ENCODE measurements at regions not wholly inside any gene's neighbourhood (a gene's known extent, or its start where the extent isn't known, plus 50 kb on each side); places are given as distances from the start of the nearest gene placed in this dataset.
A peak's percentile ranks its signal among the peaks of the same experiment; 100 is the strongest.

- intact Hi-C loops (cut with micrococcal nuclease; ENCODE audit: unreplicated experiment): no loop called here
- Mint-ChIP-seq H3K27ac (ENCODE audit: unreplicated experiment) (no peak overlapping the region), H3K27me3 (ENCODE audit: insufficient read depth, unreplicated experiment) (peaks cover 8% of the 10 kb centered on the region), H3K36me3 (ENCODE audit: insufficient read depth, unreplicated experiment) (no peaks in the 10 kb centered on the region), H3K4me3 (ENCODE audit: unreplicated experiment) (no peak overlapping the region), H3K4me1 (ENCODE audit: low read depth, unreplicated experiment) (peaks cover 9% of the 10 kb centered on the region), H3K9me3 (ENCODE audit: unreplicated experiment) (no peaks in the 10 kb centered on the region)
- ChIA-PET CTCF (interaction anchor here (0.6 kb wide), 1 partner anchor 9 kb away, joined by 6 read pairs; no protein-coding TSS in a partner anchor), POLR2A (no interaction called here)
- no peak overlapping the region for H3K4me3 ChIP-seq (ENCODE audit: low read depth, low read length)
- BruUV-seq (replicated peaks): no TSS peak
- TF ChIP-seq, protein P1, sequence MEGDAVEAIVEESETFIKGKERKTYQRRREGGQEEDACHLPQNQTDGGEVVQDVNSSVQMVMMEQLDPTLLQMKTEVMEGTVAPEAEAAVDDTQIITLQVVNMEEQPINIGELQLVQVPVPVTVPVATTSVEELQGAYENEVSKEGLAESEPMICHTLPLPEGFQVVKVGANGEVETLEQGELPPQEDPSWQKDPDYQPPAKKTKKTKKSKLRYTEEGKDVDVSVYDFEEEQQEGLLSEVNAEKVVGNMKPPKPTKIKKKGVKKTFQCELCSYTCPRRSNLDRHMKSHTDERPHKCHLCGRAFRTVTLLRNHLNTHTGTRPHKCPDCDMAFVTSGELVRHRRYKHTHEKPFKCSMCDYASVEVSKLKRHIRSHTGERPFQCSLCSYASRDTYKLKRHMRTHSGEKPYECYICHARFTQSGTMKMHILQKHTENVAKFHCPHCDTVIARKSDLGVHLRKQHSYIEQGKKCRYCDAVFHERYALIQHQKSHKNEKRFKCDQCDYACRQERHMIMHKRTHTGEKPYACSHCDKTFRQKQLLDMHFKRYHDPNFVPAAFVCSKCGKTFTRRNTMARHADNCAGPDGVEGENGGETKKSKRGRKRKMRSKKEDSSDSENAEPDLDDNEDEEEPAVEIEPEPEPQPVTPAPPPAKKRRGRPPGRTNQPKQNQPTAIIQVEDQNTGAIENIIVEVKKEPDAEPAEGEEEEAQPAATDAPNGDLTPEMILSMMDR (IDR thresholded peaks at IDR 0.05; ENCODE audit: insufficient read depth in 1 of 2, low read depth in 1 of 2, low read length in 1 of 2, severe bottlenecking in 1 of 2, unreplicated experiment in 1 of 2): no peak
- DNase-seq: no peak
- no peaks in the 10 kb centered on the region; the same call in 1 of the 2 replicates for H3K27me3 ChIP-seq (replicated peaks; ENCODE audit: control insufficient read depth, insufficient read depth, low read length)
- no peaks in the 10 kb centered on the region for H3K4me1 ChIP-seq
- no peaks in the 10 kb centered on the region for H3K36me3 ChIP-seq (ENCODE audit: control insufficient read depth, insufficient read depth, low read length)
- H3K9me3 ChIP-seq: no peaks in the 10 kb centered on the region
Observed at GRCh38 chr5:174981416-174981815, 257.0 kb downstream of the MSX2 start.

GRCh38 chr5:174980952-174981351 is 256.6 kb downstream of the MSX2 start:
- no peak overlapping the region for H3K4me3 ChIP-seq (ENCODE audit: low read depth, low read length)
- no peaks in the 10 kb centered on the region for H3K9me3 Mint-ChIP-seq (ENCODE audit: unreplicated experiment)
- H3K36me3 Mint-ChIP-seq (ENCODE audit: insufficient read depth, unreplicated experiment): no peaks in the 10 kb centered on the region
- BruUV-seq (replicated peaks): no TSS peak
- TF ChIP-seq, protein P1 (IDR thresholded peaks at IDR 0.05; ENCODE audit: insufficient read depth in 1 of 2, low read depth in 1 of 2, low read length in 1 of 2, severe bottlenecking in 1 of 2, unreplicated experiment in 1 of 2): no peak
- no peaks in the 10 kb centered on the region for H3K9me3 ChIP-seq
- POLR2A ChIA-PET: no interaction called here
- no peaks in the 10 kb centered on the region for H3K4me1 ChIP-seq
- intact Hi-C loops (cut with micrococcal nuclease; ENCODE audit: unreplicated experiment): no loop called here
- no peak for DNase-seq
- no peak overlapping the region for H3K27ac Mint-ChIP-seq (ENCODE audit: unreplicated experiment)
- no peaks in the 10 kb centered on the region; the same call in 1 of the 2 replicates for H3K27me3 ChIP-seq (replicated peaks; ENCODE audit: control insufficient read depth, insufficient read depth, low read length)
- H3K36me3 ChIP-seq (ENCODE audit: control insufficient read depth, insufficient read depth, low read length): no peaks in the 10 kb centered on the region
- H3K4me1 Mint-ChIP-seq (ENCODE audit: low read depth, unreplicated experiment): peaks cover 9% of the 10 kb centered on the region
- peaks cover 8% of the 10 kb centered on the region for H3K27me3 Mint-ChIP-seq (ENCODE audit: insufficient read depth, unreplicated experiment)
- no peak overlapping the region for H3K4me3 Mint-ChIP-seq (ENCODE audit: unreplicated experiment)
- CTCF ChIA-PET: no interaction called here

- no TSS peak for BruUV-seq (replicated peaks)
- Mint-ChIP-seq H3K27ac (ENCODE audit: unreplicated experiment) (no peak overlapping the region), H3K4me3 (ENCODE audit: unreplicated experiment) (no peak overlapping the region), H3K9me3 (ENCODE audit: unreplicated experiment) (peaks cover 15% of the 10 kb centered on the region), H3K36me3 (ENCODE audit: insufficient read depth, unreplicated experiment) (no peaks in the 10 kb centered on the region), H3K27me3 (ENCODE audit: insufficient read depth, unreplicated experiment) (peaks cover 6% of the 10 kb centered on the region), H3K4me1 (ENCODE audit: low read depth, unreplicated experiment) (peaks cover 11% of the 10 kb centered on the region)
- H3K27me3 ChIP-seq (replicated peaks; ENCODE audit: control insufficient read depth, insufficient read depth, low read length): no peaks in the 10 kb centered on the region
- H3K36me3 ChIP-seq (ENCODE audit: control insufficient read depth, insufficient read depth, low read length): no peaks in the 10 kb centered on the region
- peak in 1 of 2 experiments; percentile 50 for DNase-seq
- intact Hi-C loops (cut with micrococcal nuclease; ENCODE audit: unreplicated experiment): no loop called here
- ChIA-PET CTCF (interaction anchor here (0.6 to 1.6 kb wide), 3 partner anchors 9 to 178 kb away, joined by 4 to 6 read pairs (median 4); no protein-coding TSS in a partner anchor), POLR2A (interaction anchor here (0.6 kb wide), 2 partner anchors 59 to 492 kb away, joined by 4 to 7 read pairs; no protein-coding TSS in a partner anchor)
- no peak overlapping the region for H3K4me3 ChIP-seq (ENCODE audit: low read depth, low read length)
- TF ChIP-seq, protein P1 (IDR thresholded peaks at IDR 0.05; ENCODE audit: insufficient read depth in 1 of 2, low read depth in 1 of 2, low read length in 1 of 2, severe bottlenecking in 1 of 2, unreplicated experiment in 1 of 2): no peak
- H3K4me1 ChIP-seq: peaks cover 14% of the 10 kb centered on the region
- H3K9me3 ChIP-seq: no peaks in the 10 kb centered on the region
Observed at GRCh38 chr5:174972291-174972690, 247.9 kb downstream of the MSX2 start.
